Right cardiac atrium (tissue), 5 donors: ENCODE measurements at regions not wholly inside any gene's neighbourhood (a gene's known extent, or its start where the extent isn't known, plus 50 kb on each side); places are given as distances from the start of the nearest gene placed in this dataset.

Source experiments
- ATAC-seq, 2 donors: fragments of 200-7000 bp; cut with Tn5 transposase; one replicate each; pipeline versions ENCODE4 v1.8.0 to v1.9.1; 2020; ENCODE audit warnings: moderate library complexity in 2 of 2, mild to moderate bottlenecking in 1 of 2
- DNase-seq, 3 donors: peaks; one replicate each; pipeline ENCODE4 v3.0.0-alpha.2; 2020
- H3K27ac ChIP-seq: one replicate; pipeline ENCODE4 v1.5.1; 2013; ENCODE audit warnings: mild to moderate bottlenecking, low read length, control low read depth, moderate library complexity
- H3K27me3 ChIP-seq: one replicate; pipeline ENCODE4 v1.6.1; 2013; ENCODE audit not compliant: control insufficient read depth, insufficient read depth
- H3K4me1 ChIP-seq: one replicate; pipeline ENCODE4 v1.6.1; 2013; ENCODE audit warnings: low read length; ENCODE audit not compliant: control insufficient read depth, insufficient read depth
- H3K4me3 ChIP-seq: one replicate; pipeline ENCODE4 v1.5.1; 2013; ENCODE audit warnings: low read length, control low read depth
- H3K9me3 ChIP-seq: one replicate; pipeline ENCODE4 v1.6.1; 2013; ENCODE audit warnings: low read length; ENCODE audit not compliant: control insufficient read depth
- WGBS: extraction: QIAGEN DNeasy Blood & Tissue Kit; methylation state at CpG from one replicate; pipeline ENCODE4 v1.1.7; 2013; 5-methylcytosine and 5-hydroxymethylcytosine counted together
- intact Hi-C, 4 donors: fragments of 100-400 bp; cut with DNase I; formaldehyde crosslinking; loops; one replicate each; pipeline versions ENCODE4 v1.11.0 to v1.14.0; 2022 to 2023
- donor health status: healthy with polysubstance abuse.
- donor health status: DM: no; HTN: yes; CAD: no.
- donor health status: DM: no; HTN: no; CAD: no.
- donor health status: DM: no; HTN: yes; CAD: no; lungs with severe emphysema.
- donor health status: DM: yes; HTN: yes; CAD: no.

- no peaks in the 10 kb centered on the region for H3K9me3 ChIP-seq
- intact Hi-C loops: no loop called here
Measured at GRCh38 chr10:120667276-120667675, 183.9 kb upstream of the WDR11 start.

GRCh38 chr10:120671491-120671890, 179.7 kb upstream of the WDR11 start:
- Histone ChIP-seq H3K9me3 (no peaks in the 10 kb centered on the region), H3K27me3 (no peaks in the 10 kb centered on the region), H3K27ac (no peak overlapping the region), H3K4me1 (no peaks in the 10 kb centered on the region), H3K4me3 (no peak overlapping the region)
- no peak for DNase-seq
- intact Hi-C loops: no loop called here
- ATAC-seq: no peak
- 65% methylated on average over 2 of the region's 2 CpGs for WGBS

More at GRCh38 chr10:120667276-120667675, 183.9 kb upstream of the WDR11 start:
- Histone ChIP-seq H3K27me3 (no peaks in the 10 kb centered on the region), H3K27ac (no peak overlapping the region), H3K4me1 (no peaks in the 10 kb centered on the region), H3K4me3 (no peak overlapping the region)
- 56% methylated on average over 4 of the region's 4 CpGs for WGBS
- no peak for DNase-seq
- ATAC-seq: no peak

- ATAC-seq (no peak), DNase-seq (no peak)
- Histone ChIP-seq H3K27ac (no peak overlapping the region), H3K9me3 (no peaks in the 10 kb centered on the region), H3K4me1 (no peaks in the 10 kb centered on the region), H3K27me3 (peaks cover 3% of the 10 kb centered on the region), H3K4me3 (no peak overlapping the region)
- WGBS: 78% methylated on average over 2 of the region's 2 CpGs
- intact Hi-C loops: no loop called here
Measured at GRCh38 chr10:120683454-120683853, 167.7 kb upstream of the WDR11 start.

GRCh38 chr10:120684226-120684625, 166.9 kb upstream of the WDR11 start:
- Histone ChIP-seq H3K9me3 (no peaks in the 10 kb centered on the region), H3K4me3 (no peak overlapping the region), H3K4me1 (no peaks in the 10 kb centered on the region), H3K27ac (no peak overlapping the region), H3K27me3 (peaks cover 3% of the 10 kb centered on the region)
- 12% methylated on average over 5 of the region's 5 CpGs for WGBS
- DNase-seq (peak in 1 of 3 donors; percentile 13), ATAC-seq (no peak)
- intact Hi-C loops: no loop called here

GRCh38 chr10:120685136-120685535, 166.0 kb upstream of the WDR11 start:
- 46% methylated on average over 4 of the region's 4 CpGs for WGBS
- intact Hi-C loops: no loop called here
- no peak overlapping the region for H3K27ac ChIP-seq
- DNase-seq (no peak), ATAC-seq (no peak)
- no peaks in the 10 kb centered on the region for H3K4me1 ChIP-seq
- no peak overlapping the region for H3K4me3 ChIP-seq
- H3K27me3 ChIP-seq: peaks cover 3% of the 10 kb centered on the region
- H3K9me3 ChIP-seq: no peaks in the 10 kb centered on the region

GRCh38 chr10:120688928-120689327, 162.2 kb upstream of the WDR11 start:
- intact Hi-C loops: no loop called here
- no peak overlapping the region for H3K4me3 ChIP-seq
- H3K27me3 ChIP-seq: no peaks in the 10 kb centered on the region
- 87% methylated on average over 1 of the region's 1 CpG for WGBS
- H3K9me3 ChIP-seq: no peaks in the 10 kb centered on the region
- no peaks in the 10 kb centered on the region for H3K4me1 ChIP-seq
- ATAC-seq (no peak), DNase-seq (no peak)
- no peak overlapping the region for H3K27ac ChIP-seq

GRCh38 chr10:120689777-120690529, 161.2 kb upstream of the WDR11 start:
- H3K4me1 ChIP-seq: no peaks in the 10 kb centered on the region
- intact Hi-C loops: no loop called here
- DNase-seq (no peak), ATAC-seq (peak in 1 of 2 donors; percentile 41)
- no peaks in the 10 kb centered on the region for H3K9me3 ChIP-seq
- no peak overlapping the region for H3K4me3 ChIP-seq
- H3K27ac ChIP-seq: no peak overlapping the region
- 48% methylated on average over 2 of the region's 2 CpGs for WGBS
- H3K27me3 ChIP-seq: no peaks in the 10 kb centered on the region

- DNase-seq (no peak), ATAC-seq (no peak)
- intact Hi-C loops: no loop called here
- Histone ChIP-seq H3K27ac (no peak overlapping the region), H3K4me1 (no peaks in the 10 kb centered on the region), H3K9me3 (no peaks in the 10 kb centered on the region), H3K4me3 (no peak overlapping the region), H3K27me3 (no peaks in the 10 kb centered on the region)
- WGBS: 56% methylated on average over 3 of the region's 3 CpGs
Measured at GRCh38 chr10:120691625-120692024, 159.5 kb upstream of the WDR11 start.

GRCh38 chr10:120700426-120700825, 150.7 kb upstream of the WDR11 start:
- no peak overlapping the region for H3K27ac ChIP-seq
- H3K9me3 ChIP-seq: no peaks in the 10 kb centered on the region
- 70% methylated on average over 2 of the region's 2 CpGs for WGBS
- ATAC-seq (no peak), DNase-seq (no peak)
- H3K4me3 ChIP-seq: no peak overlapping the region
- no peaks in the 10 kb centered on the region for H3K27me3 ChIP-seq
- intact Hi-C loops: no loop called here
- H3K4me1 ChIP-seq: no peaks in the 10 kb centered on the region

GRCh38 chr10:120701381-120701780, 149.8 kb upstream of the WDR11 start:
- Histone ChIP-seq H3K27me3 (no peaks in the 10 kb centered on the region), H3K27ac (no peak overlapping the region), H3K9me3 (no peaks in the 10 kb centered on the region), H3K4me1 (no peaks in the 10 kb centered on the region), H3K4me3 (no peak overlapping the region)
- intact Hi-C loops: no loop called here
- ATAC-seq (no peak), DNase-seq (no peak)
- 57% methylated on average over 2 of the region's 2 CpGs for WGBS

- Histone ChIP-seq H3K9me3 (no peaks in the 10 kb centered on the region), H3K4me1 (no peaks in the 10 kb centered on the region), H3K27ac (no peak overlapping the region), H3K4me3 (no peak overlapping the region), H3K27me3 (no peaks in the 10 kb centered on the region)
- DNase-seq: no peak
- 66% methylated on average over 1 of the region's 1 CpG for WGBS
- ATAC-seq: no peak
- intact Hi-C loops: no loop called here
Measured at GRCh38 chr10:120702032-120702431, 149.1 kb upstream of the WDR11 start.

- no peak overlapping the region for H3K27ac ChIP-seq
- intact Hi-C loops: no loop called here
- H3K9me3 ChIP-seq: no peaks in the 10 kb centered on the region
- 74% methylated on average over 4 of the region's 4 CpGs for WGBS
- no peaks in the 10 kb centered on the region for H3K27me3 ChIP-seq
- H3K4me1 ChIP-seq: no peaks in the 10 kb centered on the region
- DNase-seq (no peak), ATAC-seq (no peak)
- H3K4me3 ChIP-seq: no peak overlapping the region
Measured at GRCh38 chr10:120705309-120705708, 145.9 kb upstream of the WDR11 start.
